ENCODE measurements at regions not wholly inside any gene's neighbourhood (a gene's known extent, or its start where the extent isn't known, plus 50 kb on each side); places are given as distances from the start of the nearest gene placed in this dataset.

- no peak overlapping the region for H3K4me3 ChIP-seq (ENCODE audit: low read depth, low read length)
These were observed 428.7 kb upstream of the TRIB2 start for GRCh38 chr2:12288048-12288447.

GRCh38 chr2:12289120-12289802 lies 427.5 kb upstream of the TRIB2 start:
- no peak for DNase-seq (ENCODE audit: low read depth)
- no peak overlapping the region for H3K4me3 ChIP-seq (ENCODE audit: low read depth, low read length)
- TF ChIP-seq CTCF (conservative IDR thresholded peaks at IDR 0.05; ENCODE audit: low read depth, low read length) = no peak

More at GRCh38 chr2:12288048-12288447, 428.7 kb upstream of the TRIB2 start:
- TF ChIP-seq CTCF (conservative IDR thresholded peaks at IDR 0.05; ENCODE audit: low read depth, low read length) = no peak
- no peak for DNase-seq (ENCODE audit: low read depth)

- H3K4me3 ChIP-seq (ENCODE audit: low read depth, low read length) = no peak overlapping the region
- no peak for TF ChIP-seq CTCF (conservative IDR thresholded peaks at IDR 0.05; ENCODE audit: low read depth, low read length)
- no peak for DNase-seq (ENCODE audit: low read depth)
These were observed 425.4 kb upstream of the TRIB2 start for GRCh38 chr2:12291303-12291702.

- H3K4me3 ChIP-seq (ENCODE audit: low read depth, low read length) = no peak overlapping the region
- no peak for TF ChIP-seq CTCF (conservative IDR thresholded peaks at IDR 0.05; ENCODE audit: low read depth, low read length)
- DNase-seq (ENCODE audit: low read depth) = no peak
These were observed 422.9 kb upstream of the TRIB2 start for GRCh38 chr2:12293874-12294273.

GRCh38 chr2:12295856-12296519 lies 420.7 kb upstream of the TRIB2 start:
- H3K4me3 ChIP-seq (ENCODE audit: low read depth, low read length) = no peak overlapping the region
- no peak for TF ChIP-seq CTCF (conservative IDR thresholded peaks at IDR 0.05; ENCODE audit: low read depth, low read length)
- no peak for DNase-seq (ENCODE audit: low read depth)

GRCh38 chr2:12296915-12297314 lies 419.8 kb upstream of the TRIB2 start:
- no peak for TF ChIP-seq CTCF (conservative IDR thresholded peaks at IDR 0.05; ENCODE audit: low read depth, low read length)
- H3K4me3 ChIP-seq (ENCODE audit: low read depth, low read length) = no peak overlapping the region
- no peak for DNase-seq (ENCODE audit: low read depth)

- H3K4me3 ChIP-seq (ENCODE audit: low read depth, low read length) = no peak overlapping the region
- no peak for TF ChIP-seq CTCF (conservative IDR thresholded peaks at IDR 0.05; ENCODE audit: low read depth, low read length)
These were observed 418.4 kb upstream of the TRIB2 start for GRCh38 chr2:12298352-12298751.

More at GRCh38 chr2:12298352-12298751, 418.4 kb upstream of the TRIB2 start:
- no peak for DNase-seq (ENCODE audit: low read depth)

All from choroid plexus epithelial cell (primary cell).